ENCODE measurements at regions not wholly inside any gene's neighbourhood (a gene's known extent, or its start where the extent isn't known, plus 50 kb on each side); places are given as distances from the start of the nearest gene placed in this dataset.

- DNase-seq (ENCODE audit: low read depth), result no peak
These were observed 284.1 kb downstream of the ELAVL2 start for GRCh38 chr9:23541976-23542375.

GRCh38 chr9:23542438-23542837 lies 283.6 kb downstream of the ELAVL2 start:
- no peak for DNase-seq (ENCODE audit: low read depth)

- DNase-seq (ENCODE audit: low read depth), result no peak
These were observed 283.1 kb downstream of the ELAVL2 start for GRCh38 chr9:23542927-23543326.

DNA sequence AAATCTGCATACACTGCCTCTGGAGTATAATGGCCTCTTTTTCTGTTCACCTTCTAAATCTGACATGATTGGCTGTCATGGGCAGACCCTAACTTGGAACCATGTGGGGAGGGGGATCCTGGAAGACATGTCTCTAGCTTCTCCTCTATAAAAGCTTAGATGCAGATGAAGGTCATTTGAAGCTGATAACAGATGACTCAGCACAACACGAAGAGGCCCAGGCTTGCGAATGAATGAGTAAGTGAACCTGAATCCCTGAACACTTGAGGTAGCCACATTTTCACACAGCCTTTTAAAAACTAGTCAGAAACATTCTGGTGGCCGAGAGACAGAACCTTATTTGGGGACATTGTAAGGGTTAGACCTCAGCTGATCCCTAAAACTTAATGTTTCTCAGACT lies 282.6 kb downstream of the ELAVL2 start:
- DNase-seq (ENCODE audit: low read depth), result no peak

DNA sequence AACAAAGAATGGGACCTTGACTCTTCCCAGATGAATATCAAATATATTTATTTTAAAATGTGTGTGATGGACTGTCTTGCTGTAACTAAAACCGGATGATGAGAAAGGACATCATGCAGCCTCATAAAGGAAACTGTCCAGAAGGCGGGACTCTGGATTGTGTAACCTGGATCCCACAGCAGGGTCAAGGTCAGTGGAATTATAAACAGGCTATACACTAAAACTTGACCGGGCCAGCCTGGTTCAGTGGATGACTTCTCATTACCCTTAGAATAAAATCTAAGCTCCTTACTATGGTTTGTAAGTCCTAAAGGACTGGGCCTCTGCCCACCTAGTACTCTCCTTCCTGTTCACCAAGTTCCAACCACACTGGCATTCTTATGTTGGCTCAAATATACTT lies 280.3 kb downstream of the ELAVL2 start:
- no peak for DNase-seq (ENCODE audit: low read depth)

GRCh38 chr9:23551311-23551721 lies 274.7 kb downstream of the ELAVL2 start:
- no peak for DNase-seq (ENCODE audit: low read depth)

GRCh38 chr9:23551929-23552707 lies 273.9 kb downstream of the ELAVL2 start:
- DNase-seq (ENCODE audit: low read depth), result no peak

DNA sequence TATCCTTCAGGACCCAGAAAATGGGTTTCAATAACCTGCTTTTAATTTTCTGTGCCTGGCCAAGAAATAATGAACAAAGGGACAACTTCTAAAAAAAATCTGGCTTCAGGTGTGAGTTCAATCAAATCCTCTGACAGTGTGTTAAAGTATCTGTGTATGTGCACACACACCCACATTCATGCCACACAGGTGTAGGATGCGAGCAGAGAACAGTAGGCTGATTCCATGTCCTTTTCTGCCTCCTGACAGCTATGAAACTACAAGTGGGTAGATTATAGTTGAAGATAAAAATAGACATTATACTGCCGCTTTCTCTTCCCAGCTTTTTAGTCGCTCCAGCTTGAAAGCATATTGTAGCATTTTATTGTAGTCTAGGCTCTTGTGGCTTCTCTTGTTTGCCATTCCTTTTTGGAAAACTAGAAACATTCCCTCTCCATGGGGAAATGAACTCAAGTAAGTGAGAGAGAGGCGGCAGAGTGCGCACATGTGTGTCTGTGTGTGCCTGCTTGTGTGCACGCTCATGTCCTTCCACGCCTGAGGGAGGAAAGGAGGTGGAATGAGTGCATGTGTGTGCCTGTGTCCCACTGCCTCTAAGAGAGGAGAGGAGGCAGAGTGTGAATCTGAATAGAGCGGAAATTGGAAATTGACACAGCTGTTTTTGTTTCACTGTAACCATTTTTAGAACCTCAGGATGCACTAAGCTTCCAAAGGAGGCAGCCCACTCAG lies 273.0 kb downstream of the ELAVL2 start:
- DNase-seq (ENCODE audit: low read depth), result no peak

DNA sequence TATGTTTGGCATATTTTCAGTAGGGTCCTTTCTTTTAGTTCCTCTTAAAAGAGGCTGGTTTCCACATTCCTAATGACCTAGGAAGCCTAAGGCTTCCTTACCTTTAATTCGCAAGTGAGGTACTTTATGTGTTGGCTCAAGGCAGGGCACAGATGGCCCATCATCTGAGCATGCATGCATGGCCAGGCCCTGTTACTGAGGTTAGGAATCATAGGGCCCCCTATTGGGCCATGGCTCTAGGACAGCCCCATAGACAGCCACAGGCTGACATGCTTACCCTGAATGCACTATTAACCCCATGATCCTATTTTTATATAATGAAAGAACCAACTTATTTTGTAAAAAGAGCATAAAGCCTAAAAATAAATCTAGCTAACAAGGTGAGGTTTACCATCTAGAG lies 271.4 kb downstream of the ELAVL2 start:
- no peak for DNase-seq (ENCODE audit: low read depth)

GRCh38 chr9:23555851-23556250 lies 270.2 kb downstream of the ELAVL2 start:
- no peak for DNase-seq (ENCODE audit: low read depth)

DNA sequence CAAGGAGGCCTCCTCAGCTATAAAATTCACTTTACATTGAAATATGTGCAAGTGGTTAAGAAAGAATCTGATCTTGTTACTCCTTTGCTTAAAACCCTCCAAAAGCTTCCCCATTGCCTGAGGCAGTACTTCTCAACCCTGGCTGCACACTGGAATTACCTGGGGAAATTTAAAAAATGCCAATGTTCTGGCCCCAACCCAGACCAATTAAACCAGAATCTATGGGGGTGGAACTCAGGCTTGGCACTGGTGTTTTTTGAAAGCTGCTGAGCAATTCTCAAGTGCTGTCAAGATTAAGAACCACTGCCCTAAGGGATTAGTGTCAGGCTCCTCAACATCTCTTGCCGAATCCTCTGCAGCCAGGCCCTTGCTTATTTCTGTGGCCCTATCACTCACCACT lies 269.6 kb downstream of the ELAVL2 start:
- no peak for DNase-seq (ENCODE audit: low read depth)

GRCh38 chr9:23557689-23558088 lies 268.4 kb downstream of the ELAVL2 start:
- DNase-seq (ENCODE audit: low read depth), result no peak

- no peak for DNase-seq (ENCODE audit: low read depth)
These were observed 266.5 kb downstream of the ELAVL2 start for GRCh38 chr9:23559522-23559921.

- no peak for DNase-seq (ENCODE audit: low read depth)
These were observed 262.5 kb downstream of the ELAVL2 start for GRCh38 chr9:23563517-23563916.

GRCh38 chr9:23567516-23568165 lies 258.4 kb downstream of the ELAVL2 start:
- DNase-seq (ENCODE audit: low read depth), result no peak

DNA sequence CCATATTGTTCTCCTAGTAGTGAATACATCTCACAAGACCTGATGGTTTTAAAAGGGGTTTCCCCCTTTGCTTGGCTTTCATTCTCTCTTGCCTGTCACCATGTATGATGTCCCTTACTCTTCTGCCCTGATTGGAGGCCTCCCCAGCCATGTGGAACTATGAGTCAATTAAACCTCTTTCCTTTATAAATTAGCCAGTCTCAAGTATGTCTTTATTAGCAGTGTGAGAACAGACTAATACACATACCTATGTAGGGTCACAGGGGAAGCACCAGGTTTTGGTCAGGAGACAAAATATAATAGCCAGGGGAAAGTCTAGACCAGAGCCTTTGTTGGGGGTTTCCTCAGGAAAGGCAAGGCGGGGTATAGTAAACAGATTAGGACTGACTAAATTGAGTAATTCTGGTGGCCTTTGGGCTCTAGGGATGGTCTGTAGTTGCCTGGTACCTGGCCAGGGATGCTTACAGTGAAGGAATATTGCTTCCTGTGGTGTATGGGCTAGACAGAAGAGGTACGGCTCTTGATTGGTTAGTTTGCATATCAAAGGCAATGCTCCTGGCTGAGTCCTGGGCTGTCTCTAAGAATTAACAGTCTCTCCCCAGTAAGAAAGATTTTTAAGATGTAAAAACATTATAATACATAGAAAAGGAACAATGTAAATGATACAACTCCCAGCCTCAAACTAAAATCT lies 254.5 kb downstream of the ELAVL2 start:
- no peak for DNase-seq (ENCODE audit: low read depth)

DNA sequence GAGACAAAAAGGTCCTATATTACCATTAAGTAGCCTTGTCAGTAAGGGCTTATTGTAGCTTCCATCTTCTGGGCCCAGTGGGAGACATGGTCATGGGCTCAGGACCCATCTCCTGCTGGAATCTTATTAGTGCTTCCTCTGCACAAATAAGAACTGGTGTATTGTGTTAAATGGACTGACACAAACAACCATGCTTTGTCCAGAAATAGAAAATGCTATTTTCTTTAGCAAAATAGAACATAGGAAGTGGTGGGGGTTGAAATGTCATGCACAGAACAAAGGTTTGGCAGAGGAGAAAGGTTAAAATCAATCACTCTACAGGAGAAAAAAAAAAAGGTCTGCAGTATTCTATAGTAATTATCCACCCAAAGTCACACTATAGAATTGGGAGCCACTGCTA lies 252.2 kb downstream of the ELAVL2 start:
- no peak for DNase-seq (ENCODE audit: low read depth)

- DNase-seq (ENCODE audit: low read depth), result no peak
These were observed 248.4 kb downstream of the ELAVL2 start for GRCh38 chr9:23577611-23578010.

DNA sequence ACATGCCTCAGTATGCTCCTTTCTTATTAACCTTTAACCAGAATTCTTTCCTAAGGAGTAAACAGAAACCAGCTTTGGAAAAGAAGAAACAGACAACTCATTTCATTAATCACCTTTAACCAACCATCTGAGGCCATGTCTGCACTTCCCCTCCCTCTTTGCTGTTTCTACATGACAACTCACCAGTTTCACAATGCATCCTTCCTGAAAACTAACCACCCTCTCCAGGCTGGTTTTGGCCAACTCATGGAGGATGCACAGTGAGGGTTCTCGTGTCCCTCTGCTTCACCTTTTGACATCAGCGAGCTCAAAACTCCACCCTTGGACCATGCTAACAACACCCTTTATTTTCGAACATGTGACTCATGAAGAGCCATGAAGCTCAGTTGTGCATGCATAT lies 244.1 kb downstream of the ELAVL2 start:
- DNase-seq (ENCODE audit: low read depth), result no peak

DNA sequence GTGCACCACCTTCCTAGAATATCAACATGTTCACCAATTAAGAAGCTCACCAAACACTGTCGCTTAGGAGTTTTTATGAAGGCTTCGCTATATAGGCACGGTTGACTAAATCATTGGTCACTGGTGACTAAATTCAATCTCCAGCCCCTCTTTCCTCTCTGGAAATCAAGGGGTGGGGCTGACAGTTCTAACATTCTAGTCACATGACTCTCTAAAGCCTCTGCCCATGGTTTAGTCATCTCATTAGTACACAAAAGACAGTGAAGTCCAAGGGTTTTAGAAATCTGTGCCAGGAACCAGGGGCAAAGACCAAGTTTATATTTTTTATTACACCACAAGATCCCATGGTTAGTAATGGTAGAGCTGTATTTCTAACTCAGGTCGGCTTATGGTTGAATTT lies 243.2 kb downstream of the ELAVL2 start:
- DNase-seq (ENCODE audit: low read depth), result no peak

GRCh38 chr9:23586906-23587305 lies 239.1 kb downstream of the ELAVL2 start:
- DNase-seq (ENCODE audit: low read depth), result no peak

DNA sequence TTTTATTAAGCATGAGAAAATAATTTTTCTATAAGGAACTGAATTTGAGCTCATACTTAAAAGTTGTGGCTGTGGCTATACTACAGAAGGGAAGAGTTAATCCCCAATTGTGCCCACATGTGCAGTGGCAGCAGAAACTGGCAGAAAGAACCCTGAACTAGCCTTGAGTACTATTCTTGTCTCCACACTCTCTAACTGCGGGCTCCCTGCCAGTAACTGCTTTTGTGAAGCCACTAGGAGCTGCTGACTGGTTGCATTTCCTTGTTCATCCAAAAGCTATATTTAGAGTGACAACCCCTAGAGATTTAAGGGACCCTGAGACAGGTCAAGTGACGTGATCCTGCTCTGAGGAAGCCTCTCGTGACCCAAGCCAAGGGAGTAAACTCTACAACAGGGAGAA lies 238.6 kb downstream of the ELAVL2 start:
- DNase-seq (ENCODE audit: low read depth), result no peak

- no peak for DNase-seq (ENCODE audit: low read depth)
These were observed 238.1 kb downstream of the ELAVL2 start for GRCh38 chr9:23587903-23588302.

Measured in fibroblast of gingiva (primary cell).